Upper lobe of left lung (tissue), 4 donors: ENCODE measurements at regions not wholly inside any gene's neighbourhood (a gene's known extent, or its start where the extent isn't known, plus 50 kb on each side); places are given as distances from the start of the nearest gene placed in this dataset.

Experiments
- CTCF ChIP-seq, 6 experiments: fragments of 450-650 bp in 4 of 6; fragments of 200-600 bp in 2 of 6; sonication (generic) in 2 of 6; IDR thresholded peaks; one replicate each; pipeline ENCODE4 v1.5.1; 2016 to 2019; ENCODE audit warnings: antibody characterized with exemption in 6 of 6
- EP300 ChIP-seq, 4 donors: sonication (generic); formaldehyde crosslinking; IDR thresholded peaks; one replicate each; pipeline ENCODE4 v1.5.1; 2017; ENCODE audit warnings: antibody characterized with exemption in 4 of 4, control low read depth in 2 of 4

- TF ChIP-seq CTCF (IDR thresholded peaks at IDR 0.05) (no peak), EP300 (IDR thresholded peaks at IDR 0.05) (no peak)
Observed at GRCh38 chr7:21184942-21185652, 242.8 kb upstream of the SP4 start.
